ENCODE measurements at regions not wholly inside any gene's neighbourhood (a gene's known extent, or its start where the extent isn't known, plus 50 kb on each side); places are given as distances from the start of the nearest gene placed in this dataset.
"Not testable (repeated sequence)": the region's sequence is repeated elsewhere in the genome, so short reads cannot be mapped to it uniquely, and the experiment has no call there.

- POLR2A ChIA-PET, result no interaction called here
- CTCF ChIA-PET, result interaction anchor here (0.7 kb wide), 1 partner anchor 15 kb away, joined by 4 read pairs; no protein-coding TSS in a partner anchor
Measured at GRCh38 chr14:89672636-89673511, 255.8 kb upstream of the FOXN3 start.

GRCh38 chr14:89669193-89669592 lies 252.2 kb upstream of the FOXN3 start:
- POLR2A ChIA-PET, result no interaction called here
- CTCF ChIA-PET, result no interaction called here

- CTCF ChIA-PET, result no interaction called here
- POLR2A ChIA-PET, result no interaction called here
Measured at GRCh38 chr14:89667983-89668382, 250.9 kb upstream of the FOXN3 start.

GRCh38 chr14:89665300-89666081 lies 248.5 kb upstream of the FOXN3 start:
- POLR2A ChIA-PET, CTCF ChIA-PET: not testable (repeated sequence)

GRCh38 chr14:89661392-89661791 lies 244.4 kb upstream of the FOXN3 start:
- ChIA-PET POLR2A (no interaction called here), CTCF (no interaction called here)

GRCh38 chr14:89660625-89661233 lies 243.7 kb upstream of the FOXN3 start:
- CTCF ChIA-PET, POLR2A ChIA-PET: not testable (repeated sequence)

- ChIA-PET CTCF (no interaction called here), POLR2A (no interaction called here)
Measured at GRCh38 chr14:89660166-89660565, 243.1 kb upstream of the FOXN3 start.

- POLR2A ChIA-PET, result no interaction called here
- CTCF ChIA-PET, result interaction anchor here (0.7 to 0.8 kb wide), 2 partner anchors 17 to 23 kb away, joined by 3 to 4 read pairs; no protein-coding TSS in a partner anchor
Measured at GRCh38 chr14:89658977-89659670, 242.1 kb upstream of the FOXN3 start.

- ChIA-PET CTCF (interaction anchor here (0.6 kb wide), 1 partner anchor 16 kb away, joined by 4 read pairs; no protein-coding TSS in a partner anchor), POLR2A (no interaction called here)
Measured at GRCh38 chr14:89657014-89657413, 240.0 kb upstream of the FOXN3 start.

GRCh38 chr14:89654998-89655397 lies 238.0 kb upstream of the FOXN3 start:
- CTCF ChIA-PET, result no interaction called here
- POLR2A ChIA-PET, result no interaction called here

- POLR2A ChIA-PET, result no interaction called here
Measured at GRCh38 chr14:89652352-89652751, 235.3 kb upstream of the FOXN3 start.

GRCh38 chr14:89651805-89652204 lies 234.8 kb upstream of the FOXN3 start:
- ChIA-PET POLR2A (no interaction called here), CTCF (no interaction called here)

More at GRCh38 chr14:89652352-89652751, 235.3 kb upstream of the FOXN3 start:
- CTCF ChIA-PET, result no interaction called here

GRCh38 chr14:89650077-89650978 lies 233.3 kb upstream of the FOXN3 start:
- POLR2A ChIA-PET, result no interaction called here
- CTCF ChIA-PET, result no interaction called here

- CTCF ChIA-PET, result no interaction called here
- POLR2A ChIA-PET, result no interaction called here
Measured at GRCh38 chr14:89649451-89650075, 232.5 kb upstream of the FOXN3 start.

- CTCF ChIA-PET, result interaction anchor here (0.5 to 1.2 kb wide), 2 partner anchors 28 to 203 kb away, joined by 3 to 4 read pairs; no protein-coding TSS in a partner anchor
- POLR2A ChIA-PET, result no interaction called here
Measured at GRCh38 chr14:89648924-89649323, 231.9 kb upstream of the FOXN3 start.

- ChIA-PET POLR2A (no interaction called here), CTCF (interaction anchor here (0.5 to 1.2 kb wide), 2 partner anchors 28 to 203 kb away, joined by 3 to 4 read pairs; no protein-coding TSS in a partner anchor)
Measured at GRCh38 chr14:89648510-89648909, 231.5 kb upstream of the FOXN3 start.

- ChIA-PET CTCF (interaction anchor here (0.6 kb wide), 1 partner anchor 69 kb away, joined by 4 read pairs; no protein-coding TSS in a partner anchor), POLR2A (no interaction called here)
Measured at GRCh38 chr14:89646971-89647370, 229.9 kb upstream of the FOXN3 start.

GRCh38 chr14:89644641-89645040 lies 227.6 kb upstream of the FOXN3 start:
- ChIA-PET POLR2A (no interaction called here), CTCF (interaction anchor here (0.7 to 1.5 kb wide), 2 partner anchors 107 to 276 kb away, joined by 3 to 4 read pairs; no protein-coding TSS in a partner anchor)

Measured in activated CD8-positive, alpha-beta memory T cell treated with anti-CD3 and anti-CD28 coated beads for 36 hours (primary cell).